Central memory CD4-positive, alpha-beta T cell (primary cell): ENCODE measurements at regions not wholly inside any gene's neighbourhood (a gene's known extent, or its start where the extent isn't known, plus 50 kb on each side); places are given as distances from the start of the nearest gene placed in this dataset.
"Not testable (repeated sequence)": the region's sequence is repeated elsewhere in the genome, so short reads cannot be mapped to it uniquely, and the experiment has no call there.

Experiments
- DNase-seq: peaks from one replicate; pipeline ENCODE4 v3.0.0; 2022

DNA sequence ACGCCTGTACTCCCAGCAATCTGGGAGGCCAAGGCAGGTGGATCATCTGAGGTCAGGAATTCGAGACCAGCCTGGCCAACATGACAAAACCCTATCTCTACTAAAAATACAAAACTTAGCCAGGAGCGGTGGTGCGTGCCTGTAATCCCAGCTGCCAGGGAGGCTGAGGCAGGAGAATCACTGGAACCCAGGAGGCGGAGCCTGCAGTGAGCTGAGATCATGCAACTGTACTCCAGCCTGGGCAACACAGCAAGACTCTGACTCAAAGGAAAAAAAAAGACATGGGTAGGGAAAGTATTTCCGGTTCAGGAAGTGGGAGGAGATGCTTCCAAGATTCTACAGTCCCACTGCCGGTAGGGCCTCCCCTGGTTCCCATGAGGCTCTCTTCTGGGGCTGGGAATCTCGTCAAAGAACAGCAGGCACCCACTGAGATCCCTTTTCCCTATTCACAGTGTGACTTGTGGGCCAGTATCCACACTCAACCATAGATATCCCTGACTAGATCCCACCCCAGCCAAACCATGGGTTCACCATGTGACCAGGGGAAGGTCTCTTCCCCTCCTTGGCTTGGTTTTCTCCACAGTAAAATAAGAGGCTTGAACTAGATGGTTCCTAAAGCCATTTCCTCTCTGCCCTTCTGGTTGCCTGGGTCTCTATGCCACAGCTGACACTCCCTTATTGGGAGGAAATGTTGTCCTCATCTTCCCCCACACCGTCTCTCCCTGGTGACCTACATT is 443.3 kb downstream of the BUD13 start:
- DNase-seq = no peak

GRCh38 chr11:116328851-116329250 is 443.9 kb downstream of the BUD13 start:
- no peak for DNase-seq

- DNase-seq = no peak
These were observed 444.4 kb downstream of the BUD13 start for GRCh38 chr11:116328391-116328790.

GRCh38 chr11:116326146-116326545 is 446.6 kb downstream of the BUD13 start:
- DNase-seq = no peak

DNA sequence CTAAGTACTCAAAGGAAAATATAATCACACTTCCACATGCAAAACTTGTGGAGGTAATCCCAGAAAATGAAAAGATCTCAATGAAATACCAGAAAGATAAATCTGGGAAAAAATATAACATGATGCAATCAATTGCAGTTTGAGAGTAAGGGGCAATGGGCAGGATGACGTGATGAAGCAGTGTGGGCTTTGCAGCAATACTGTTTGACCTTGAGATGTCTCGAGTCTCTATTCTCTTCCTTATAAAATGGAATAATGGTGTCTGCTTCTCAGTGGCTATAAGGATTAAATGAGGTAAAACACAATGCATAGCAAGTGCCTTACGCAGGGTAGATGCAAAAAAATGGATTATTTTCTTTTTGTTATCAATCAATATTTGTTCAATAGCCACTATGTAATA is 447.5 kb downstream of the BUD13 start:
- no peak for DNase-seq

DNA sequence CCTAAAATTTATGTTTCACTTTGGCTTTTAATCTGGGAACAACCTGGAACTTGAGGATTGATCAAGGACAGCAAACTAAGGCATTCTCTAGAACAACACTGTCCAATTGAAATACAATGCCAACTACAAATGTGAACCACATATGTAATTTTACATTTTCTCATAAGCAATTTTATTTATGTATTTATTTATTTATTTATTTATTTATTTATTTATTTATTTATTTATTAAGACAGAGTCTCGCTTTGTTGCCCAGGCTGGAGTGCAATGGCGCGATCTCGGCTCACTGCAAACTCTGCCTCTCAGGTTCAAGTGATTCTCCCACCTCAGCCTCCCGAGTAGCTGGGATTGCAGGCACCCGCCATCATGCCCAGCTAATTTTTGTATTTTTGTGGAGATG is 448.7 kb downstream of the BUD13 start:
- not testable (repeated sequence) for DNase-seq

DNA sequence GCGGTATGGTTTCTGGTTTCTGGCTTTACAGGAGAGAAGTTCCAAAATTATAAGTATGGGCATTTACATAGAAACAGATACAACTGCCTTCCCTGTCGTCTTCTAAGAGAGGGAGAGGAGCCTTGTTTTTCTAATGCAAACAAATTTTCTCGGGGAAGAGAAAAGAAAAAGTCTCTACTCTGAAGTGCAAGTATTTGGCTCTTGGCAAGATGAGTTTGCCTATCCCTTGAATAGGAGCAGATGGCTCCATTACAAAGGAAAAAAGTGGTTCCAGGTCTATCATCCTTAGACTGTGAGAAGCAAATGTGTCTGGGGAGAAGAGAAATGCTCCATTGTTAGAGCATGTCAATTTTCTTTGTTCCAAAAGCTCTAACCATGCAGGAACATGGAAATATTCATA is 455.6 kb downstream of the BUD13 start:
- no peak for DNase-seq

DNA sequence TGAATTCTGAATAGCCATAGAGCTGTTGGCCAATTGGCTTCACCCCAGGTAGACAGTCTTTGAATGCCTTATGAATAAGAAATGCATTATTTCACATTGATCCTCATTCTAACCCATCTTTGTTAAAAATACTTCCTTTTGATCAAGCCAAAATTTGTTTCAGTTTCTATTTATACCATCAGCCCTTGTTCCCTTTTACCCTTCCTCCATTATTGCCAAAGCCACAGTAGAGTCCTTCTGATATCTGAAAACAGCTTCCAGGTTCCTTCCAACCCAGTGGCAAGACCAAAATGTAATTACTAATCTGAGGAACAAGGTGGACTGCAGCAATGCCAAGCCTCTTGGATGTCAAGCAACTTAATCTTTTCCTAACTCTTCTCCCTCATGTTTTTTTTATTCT is 458.8 kb downstream of the BUD13 start:
- no peak for DNase-seq

- no peak for DNase-seq
These were observed 460.0 kb downstream of the BUD13 start for GRCh38 chr11:116312570-116313391.

DNA sequence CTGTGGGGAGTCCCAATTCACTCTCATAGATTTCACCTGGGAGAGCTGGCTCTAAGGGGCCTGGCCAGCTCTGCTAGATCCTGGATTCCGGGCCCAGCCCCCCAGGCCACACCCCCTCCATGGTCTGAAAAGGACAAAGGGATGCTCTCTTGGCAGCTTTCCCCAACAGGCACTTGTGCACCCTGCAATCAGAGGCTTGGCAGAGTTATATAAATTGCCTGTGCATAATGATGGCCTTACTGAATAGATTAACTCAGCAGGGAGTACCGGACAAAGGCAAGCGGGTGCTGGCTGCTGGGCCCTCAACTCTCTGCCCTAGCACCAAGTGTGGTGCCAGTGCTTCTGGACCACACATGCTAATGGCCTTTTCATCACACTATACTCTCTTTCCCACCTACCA is 461.6 kb downstream of the BUD13 start:
- DNase-seq = no peak

DNA sequence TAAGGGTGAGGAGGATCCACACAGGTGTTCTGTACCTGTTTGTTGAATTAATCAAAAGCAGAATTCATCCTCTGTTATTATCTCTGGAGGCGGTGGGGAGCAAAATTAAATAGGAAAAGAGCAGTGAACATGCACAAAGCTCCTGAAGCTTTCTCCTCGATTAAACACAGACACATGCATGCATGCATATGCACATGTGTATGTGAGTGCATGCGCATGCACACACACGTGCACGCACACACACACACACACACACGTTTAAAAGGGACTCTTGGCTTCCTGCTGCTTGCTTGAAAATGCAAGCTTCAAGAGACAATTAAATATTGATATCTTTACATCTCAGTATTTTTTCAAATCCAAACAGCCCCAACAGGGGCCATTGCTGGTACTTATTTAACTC is 462.1 kb downstream of the BUD13 start:
- no peak for DNase-seq

DNA sequence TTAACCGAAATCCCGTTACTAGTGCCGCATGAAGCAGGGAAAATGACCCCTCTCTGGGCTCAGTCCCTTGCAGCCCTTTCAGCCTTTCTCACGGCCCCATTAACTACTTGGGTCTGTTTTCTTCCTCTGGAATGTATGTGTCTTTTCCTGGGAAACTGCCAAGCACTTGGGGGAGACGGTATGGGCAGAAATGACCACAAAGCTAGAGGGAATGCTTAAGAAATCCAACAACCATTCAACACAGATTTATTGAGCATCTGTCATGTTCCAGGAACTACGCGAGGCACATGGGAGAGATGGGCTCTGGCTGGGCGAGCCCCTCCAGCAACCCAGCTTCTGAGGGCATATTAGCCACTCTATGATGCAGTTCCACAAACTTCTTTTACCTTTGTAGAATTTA is 462.6 kb downstream of the BUD13 start:
- DNase-seq = no peak

- no peak for DNase-seq
These were observed 463.3 kb downstream of the BUD13 start for GRCh38 chr11:116309446-116309845.

GRCh38 chr11:116302756-116303155 is 470.0 kb downstream of the BUD13 start:
- no peak for DNase-seq

DNA sequence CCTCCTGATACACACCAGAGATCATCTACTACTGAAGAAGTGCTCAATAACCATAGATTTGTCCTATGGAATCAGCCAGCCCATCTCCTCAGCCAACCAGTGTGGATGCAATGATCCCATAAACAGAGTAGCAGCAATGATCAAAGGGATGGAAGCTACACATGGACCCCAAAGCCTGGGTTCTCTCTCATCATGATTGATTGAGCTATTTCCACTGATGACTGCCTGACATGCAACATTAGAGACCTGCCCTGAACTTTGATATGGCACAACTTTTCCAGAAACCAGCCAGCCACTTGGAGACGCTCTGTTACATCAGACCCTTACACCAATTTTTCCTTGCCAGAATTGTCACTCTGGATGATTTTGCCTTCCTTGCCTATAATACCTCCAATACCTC is 471.6 kb downstream of the BUD13 start:
- no peak for DNase-seq

DNA sequence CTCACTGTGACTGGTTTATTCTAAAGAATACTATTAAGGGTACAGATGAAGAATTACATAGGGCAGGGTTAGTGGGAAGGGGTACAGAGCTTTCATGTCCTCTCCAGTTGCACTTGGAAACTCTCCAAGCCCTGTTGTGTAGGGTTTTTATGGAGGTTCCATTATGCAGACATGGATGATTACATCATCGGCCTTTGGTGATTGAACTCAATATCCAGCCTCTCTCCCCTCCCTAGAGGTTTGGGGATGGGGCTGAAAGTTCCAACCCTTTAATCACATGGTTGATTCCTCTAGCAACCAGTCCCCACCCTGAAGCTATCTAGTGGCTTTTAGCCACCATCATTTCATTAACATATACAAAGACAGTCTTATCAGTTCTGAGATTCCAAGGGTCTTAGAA is 472.6 kb downstream of the BUD13 start:
- DNase-seq = no peak

GRCh38 chr11:116294630-116295029 is 478.2 kb downstream of the BUD13 start:
- DNase-seq = no peak

DNA sequence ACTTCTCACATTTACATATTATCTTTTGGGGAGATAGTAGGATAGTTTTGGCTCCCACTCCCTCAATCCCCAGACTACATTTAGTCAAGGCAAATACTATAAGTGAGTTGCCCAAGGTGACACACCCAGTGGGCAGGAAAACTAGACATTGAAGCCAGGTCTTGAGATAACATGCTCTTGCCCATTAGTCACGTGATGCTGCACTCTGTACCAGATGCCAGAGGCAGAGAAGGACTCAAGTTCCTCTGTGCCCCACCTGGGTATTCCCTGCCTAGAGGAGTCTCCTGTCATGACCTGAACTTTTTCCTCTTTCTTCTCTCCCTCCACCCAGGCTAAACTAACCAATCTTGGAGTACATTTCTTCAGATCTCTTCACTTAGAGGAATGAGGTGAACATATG is 484.9 kb downstream of the BUD13 start:
- DNase-seq = no peak

GRCh38 chr11:116285026-116285425 is 487.8 kb downstream of the BUD13 start:
- no peak for DNase-seq

- no peak for DNase-seq
These were observed 489.5 kb downstream of the BUD13 start for GRCh38 chr11:116283300-116283699.

- DNase-seq = no peak
These were observed 490.3 kb downstream of the BUD13 start for GRCh38 chr11:116282481-116282880.

GRCh38 chr11:116281173-116282160 is 491.3 kb downstream of the BUD13 start:
- no peak for DNase-seq

GRCh38 chr11:116279511-116279910 is 493.3 kb downstream of the BUD13 start:
- no peak for DNase-seq
